C4-2B (cell line): ENCODE measurements at regions not wholly inside any gene's neighbourhood (a gene's known extent, or its start where the extent isn't known, plus 50 kb on each side); places are given as distances from the start of the nearest gene placed in this dataset.

ENCODE experiments used
- CTCF ChIP-seq: fragments of 450-650 bp; conservative IDR thresholded peaks from 2 replicates; pipeline ENCODE4 v1.5.1; 2017; ENCODE audit warnings: mild to moderate bottlenecking
- ZFX ChIP-seq: fragments of 450-650 bp; IDR thresholded peaks from 2 replicates; pipeline ENCODE4 v1.6.1; 2017

- TF ChIP-seq CTCF (no peak), ZFX (no peak)
Observed at GRCh38 chr6:33961691-33962090, 157.9 kb upstream of the MLN start.
